GM21529 (cell line): ENCODE measurements at regions not wholly inside any gene's neighbourhood (a gene's known extent, or its start where the extent isn't known, plus 50 kb on each side); places are given as distances from the start of the nearest gene placed in this dataset.

Experiments used
- ATAC-seq: cut with Tn5 transposase; IDR thresholded peaks from one replicate; pipeline ENCODE4 v1.9.1; 2021; ENCODE audit not compliant: unreplicated experiment

GRCh38 chr21:34313116-34313515 lies 50.7 kb upstream of the KCNE2 start:
- no peak for ATAC-seq
